GM18519 (cell line): ENCODE measurements at regions not wholly inside any gene's neighbourhood (a gene's known extent, or its start where the extent isn't known, plus 50 kb on each side); places are given as distances from the start of the nearest gene placed in this dataset.

Experiments used
- ATAC-seq: cut with Tn5 transposase; IDR thresholded peaks from one replicate; pipeline ENCODE4 v1.9.1; 2021; ENCODE audit warnings: mild to moderate bottlenecking, moderate library complexity; ENCODE audit not compliant: unreplicated experiment, low FRiP score

- ATAC-seq, result no peak
Observed at GRCh38 chr5:6201631-6202030, 176.7 kb downstream of the MED10 start.

- no peak for ATAC-seq
Observed at GRCh38 chr5:6198531-6198930, 179.8 kb downstream of the MED10 start.

- ATAC-seq, result no peak
Observed at GRCh38 chr5:6197427-6197826, 180.9 kb downstream of the MED10 start.

GRCh38 chr5:6195711-6196358 lies 182.5 kb downstream of the MED10 start:
- ATAC-seq, result no peak

- ATAC-seq, result peak; percentile 50
Observed at GRCh38 chr5:6194906-6195612, 183.3 kb downstream of the MED10 start.

- ATAC-seq, result no peak
Observed at GRCh38 chr5:6194261-6194875, 184.0 kb downstream of the MED10 start.

GRCh38 chr5:6193310-6193709 lies 185.0 kb downstream of the MED10 start:
- no peak for ATAC-seq

- no peak for ATAC-seq
Observed at GRCh38 chr5:6190838-6191237, 187.5 kb downstream of the MED10 start.

GRCh38 chr5:6188976-6189375 lies 189.4 kb downstream of the MED10 start:
- no peak for ATAC-seq

- ATAC-seq, result peak; percentile 98
Observed at GRCh38 chr5:6188344-6188743, 190.0 kb downstream of the MED10 start.

- no peak for ATAC-seq
Observed at GRCh38 chr5:6187501-6187900, 190.8 kb downstream of the MED10 start.

- ATAC-seq, result no peak
Observed at GRCh38 chr5:6185574-6185973, 192.8 kb downstream of the MED10 start.

- no peak for ATAC-seq
Observed at GRCh38 chr5:6184481-6184880, 193.9 kb downstream of the MED10 start.

- ATAC-seq, result no peak
Observed at GRCh38 chr5:6183391-6184390, 194.7 kb downstream of the MED10 start.

- ATAC-seq, result no peak
Observed at GRCh38 chr5:6182271-6182815, 196.0 kb downstream of the MED10 start.

- ATAC-seq, result no peak
Observed at GRCh38 chr5:6181871-6182270, 196.5 kb downstream of the MED10 start.

GRCh38 chr5:6181147-6181729 lies 197.1 kb downstream of the MED10 start:
- ATAC-seq, result no peak

GRCh38 chr5:6180231-6180872 lies 198.0 kb downstream of the MED10 start:
- ATAC-seq, result no peak

- ATAC-seq, result no peak
Observed at GRCh38 chr5:6178846-6179532, 199.4 kb downstream of the MED10 start.
